Dedifferentiated amniotic fluid mesenchymal stem cell (primary cell): ENCODE measurements at regions not wholly inside any gene's neighbourhood (a gene's known extent, or its start where the extent isn't known, plus 50 kb on each side); places are given as distances from the start of the nearest gene placed in this dataset.
"Not testable (repeated sequence)": the region's sequence is repeated elsewhere in the genome, so short reads cannot be mapped to it uniquely, and the experiment has no call there.

Experiments
- DNase-seq: peaks from one replicate; pipeline ENCODE4 v3.0.0-alpha.2; 2016; ENCODE audit errors: extremely low spot score

DNA sequence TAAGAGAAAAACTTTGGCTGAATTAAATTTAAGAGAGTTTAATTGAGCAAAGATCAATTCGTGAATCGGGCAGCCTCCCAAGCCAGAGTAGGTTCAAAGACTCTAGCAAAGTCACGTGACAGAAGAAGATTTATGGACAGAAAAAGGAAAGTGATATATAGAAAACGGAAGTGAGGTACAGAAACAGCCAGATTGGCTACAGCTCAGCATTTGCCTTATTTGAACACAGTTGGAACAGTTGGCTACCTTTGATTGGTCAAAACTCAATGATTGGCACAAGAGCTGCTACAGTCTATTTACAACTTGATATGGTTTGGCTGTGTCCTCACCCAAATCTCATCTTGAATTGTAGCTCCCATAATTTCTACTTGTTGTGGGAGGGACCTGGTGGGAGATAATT, 102.6 kb downstream of the PLG start:
- DNase-seq = no peak

GRCh38 chr6:160808263-160808662, 106.2 kb downstream of the PLG start:
- DNase-seq = no peak

DNA sequence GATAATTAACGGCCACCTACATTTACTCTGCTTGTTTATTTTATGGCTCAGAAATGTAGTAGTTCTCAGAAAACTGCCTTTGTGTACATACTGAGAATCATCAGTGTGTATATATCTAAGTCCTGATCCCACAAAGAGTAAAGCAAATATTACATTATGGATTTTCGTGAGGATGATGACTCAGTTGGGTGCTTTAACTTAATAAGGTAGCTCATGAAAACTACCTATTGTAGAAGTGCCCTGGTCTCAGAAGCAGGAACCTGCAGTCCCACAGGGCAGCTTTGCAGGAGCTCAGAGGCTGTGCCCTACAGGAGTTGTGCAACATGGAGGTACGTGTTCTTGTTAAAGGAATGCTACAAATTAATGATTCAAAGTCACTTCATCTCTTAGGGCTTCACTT, 108.2 kb downstream of the PLG start:
- no peak for DNase-seq

DNA sequence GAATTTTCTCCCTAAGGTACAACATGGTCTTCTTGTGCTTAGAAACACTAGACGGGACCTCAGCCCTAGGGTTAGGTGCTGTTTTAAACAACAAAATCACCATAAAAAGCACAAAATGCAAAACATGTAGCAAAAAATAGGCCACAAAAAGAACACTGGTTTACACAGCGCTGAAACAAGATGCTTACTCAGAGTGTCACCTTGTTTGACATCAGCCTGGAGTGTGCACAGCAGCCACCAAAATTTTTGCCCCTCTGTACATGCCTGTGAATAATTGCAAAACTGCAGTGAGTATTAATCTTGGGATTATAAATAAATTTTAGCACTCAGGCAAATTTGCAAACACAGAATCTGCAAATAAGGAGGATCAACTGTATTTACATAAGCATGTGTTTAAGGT, 110.1 kb downstream of the PLG start:
- no peak for DNase-seq

GRCh38 chr6:160818934-160819333, 116.9 kb downstream of the PLG start:
- no peak for DNase-seq

- not testable (repeated sequence) for DNase-seq
Measured at GRCh38 chr6:160820661-160821060, 118.6 kb downstream of the PLG start.

GRCh38 chr6:160831739-160832138, 129.7 kb downstream of the PLG start:
- DNase-seq = no peak

DNA sequence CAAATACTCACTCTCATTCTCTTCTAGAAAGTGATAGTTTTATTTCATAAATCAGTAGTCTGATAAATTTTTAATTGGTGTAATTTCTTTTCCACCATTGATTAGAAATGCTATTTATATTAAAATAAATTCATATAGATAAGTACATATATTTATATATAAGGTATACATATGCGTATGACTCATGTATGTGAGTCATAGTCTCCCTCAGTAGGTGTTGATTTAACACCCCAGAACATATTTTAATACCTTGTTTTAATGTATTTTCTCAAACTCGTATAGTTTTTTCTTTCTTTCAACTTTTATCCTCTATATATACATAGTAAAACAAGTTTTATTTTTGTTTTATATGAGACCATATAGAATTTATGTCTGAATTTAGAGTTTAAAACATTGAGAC, 130.4 kb downstream of the PLG start:
- no peak for DNase-seq

GRCh38 chr6:160837146-160837545, 135.1 kb downstream of the PLG start:
- no peak for DNase-seq

DNA sequence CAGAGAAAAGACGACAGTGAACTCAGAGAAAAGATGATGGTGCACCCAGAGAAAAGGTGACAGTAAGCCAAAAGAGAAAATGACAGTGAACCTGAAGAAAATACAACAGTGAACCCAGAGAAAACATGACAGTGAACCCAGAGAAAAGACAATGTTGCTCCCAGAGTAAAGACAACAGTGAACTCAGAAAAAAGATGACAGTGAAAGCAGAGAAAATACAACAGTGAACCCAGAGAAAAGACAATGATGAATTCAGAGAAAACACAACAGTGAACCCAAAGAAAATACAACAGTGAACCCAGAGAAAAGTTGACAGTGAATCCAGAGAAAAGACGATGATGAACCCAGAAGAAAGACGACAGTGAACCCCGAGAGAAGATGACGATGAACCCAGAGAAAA, 140.5 kb upstream of the MAP3K4 start:
- DNase-seq = no peak

DNA sequence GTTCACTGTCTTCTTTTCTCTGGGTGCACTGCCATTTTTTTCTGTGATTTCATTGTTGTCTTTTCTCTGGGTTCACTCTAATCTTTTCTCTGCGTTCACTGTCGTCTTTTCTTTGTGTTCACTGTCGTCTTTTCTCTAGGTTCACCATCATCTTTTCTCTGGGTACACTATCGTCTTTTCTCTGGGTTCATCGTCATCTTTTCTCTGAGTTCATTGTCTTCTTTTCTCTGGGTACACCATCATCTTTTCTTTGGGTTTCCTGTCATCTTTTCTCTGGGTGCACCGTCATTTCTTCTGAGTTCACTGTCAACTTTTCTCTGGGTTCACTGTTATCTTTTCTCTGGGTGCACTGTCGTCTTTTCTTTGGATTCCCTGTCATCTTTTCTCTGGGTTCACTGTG, 137.6 kb upstream of the MAP3K4 start:
- DNase-seq = no peak

DNA sequence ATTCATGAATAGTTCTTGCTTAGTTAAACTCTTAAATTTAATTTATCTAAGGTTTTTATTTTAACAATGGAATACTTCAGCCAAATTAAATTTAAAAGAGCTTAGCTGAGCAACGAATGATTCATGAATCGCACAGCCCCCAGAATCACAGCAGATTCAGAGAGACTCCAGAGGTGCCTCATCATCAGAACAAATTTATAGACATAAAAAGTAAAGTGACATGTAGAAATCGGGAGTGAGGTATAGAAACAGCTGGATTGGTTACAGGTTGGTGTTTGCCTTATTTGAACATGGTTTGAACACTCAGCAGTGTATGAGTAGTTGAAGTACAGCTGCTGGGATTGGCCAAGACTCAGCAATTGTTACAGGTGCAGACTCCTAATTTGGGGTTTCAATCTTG, 132.7 kb upstream of the MAP3K4 start:
- DNase-seq = no peak

DNA sequence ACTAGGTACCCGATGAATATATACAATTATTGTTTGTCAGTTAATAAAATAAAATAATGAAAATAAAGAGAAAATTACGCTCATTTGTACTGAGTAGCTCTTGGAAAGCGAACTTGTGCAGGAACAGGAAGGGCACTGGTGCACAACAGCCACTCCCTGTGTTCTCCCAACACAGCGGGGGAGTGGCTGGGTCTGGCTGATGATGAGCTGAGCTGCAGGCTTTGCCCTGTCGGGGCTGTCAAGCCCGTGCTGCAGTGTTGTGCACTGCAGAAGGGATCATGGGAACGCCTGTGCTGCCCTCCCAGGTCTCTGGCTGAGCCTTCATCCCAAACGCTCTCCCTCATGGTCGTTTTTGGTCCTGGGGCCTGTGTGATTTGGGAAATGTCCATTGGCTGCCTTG, 131.7 kb upstream of the MAP3K4 start:
- no peak for DNase-seq

GRCh38 chr6:160861824-160862223, 129.7 kb upstream of the MAP3K4 start:
- no peak for DNase-seq

GRCh38 chr6:160863782-160864181, 127.8 kb upstream of the MAP3K4 start:
- no peak for DNase-seq

GRCh38 chr6:160871320-160871719, 120.2 kb upstream of the MAP3K4 start:
- DNase-seq = no peak

DNA sequence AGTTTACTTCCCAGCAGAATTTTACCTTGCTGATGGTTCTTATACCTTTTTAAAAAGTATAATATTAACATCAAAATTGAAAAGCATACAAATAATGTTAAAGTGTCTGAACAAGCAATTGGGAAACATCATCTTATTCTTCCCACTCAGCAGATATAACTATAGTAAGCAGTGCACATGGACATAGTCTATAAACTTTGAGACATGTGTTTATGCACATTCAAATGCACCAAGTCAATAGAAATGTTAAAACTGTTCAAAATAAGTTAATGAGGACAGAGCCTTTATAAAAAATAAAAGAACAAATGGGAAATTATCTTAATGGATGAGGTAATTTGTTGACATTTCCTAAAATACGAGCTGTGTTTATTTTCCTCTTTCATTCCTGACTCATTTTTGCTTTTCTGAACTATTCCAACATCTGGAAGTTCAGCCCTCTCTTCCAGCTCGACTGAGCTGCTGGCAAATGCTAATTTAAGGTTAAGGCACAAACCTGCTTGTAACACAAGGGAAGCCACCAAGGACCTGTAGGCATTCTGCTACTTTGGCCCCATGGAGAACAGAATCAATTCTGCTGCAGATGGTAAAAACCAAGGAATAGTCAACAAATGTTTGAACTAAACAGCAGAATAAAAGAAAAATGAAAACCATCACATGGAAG, 110.3 kb upstream of the MAP3K4 start:
- DNase-seq = no peak

- DNase-seq = no peak
Measured at GRCh38 chr6:160882006-160882405, 109.6 kb upstream of the MAP3K4 start.

GRCh38 chr6:160882791-160883279, 108.7 kb upstream of the MAP3K4 start:
- DNase-seq = no peak

- DNase-seq = no peak
Measured at GRCh38 chr6:160883560-160883959, 108.0 kb upstream of the MAP3K4 start.

DNA sequence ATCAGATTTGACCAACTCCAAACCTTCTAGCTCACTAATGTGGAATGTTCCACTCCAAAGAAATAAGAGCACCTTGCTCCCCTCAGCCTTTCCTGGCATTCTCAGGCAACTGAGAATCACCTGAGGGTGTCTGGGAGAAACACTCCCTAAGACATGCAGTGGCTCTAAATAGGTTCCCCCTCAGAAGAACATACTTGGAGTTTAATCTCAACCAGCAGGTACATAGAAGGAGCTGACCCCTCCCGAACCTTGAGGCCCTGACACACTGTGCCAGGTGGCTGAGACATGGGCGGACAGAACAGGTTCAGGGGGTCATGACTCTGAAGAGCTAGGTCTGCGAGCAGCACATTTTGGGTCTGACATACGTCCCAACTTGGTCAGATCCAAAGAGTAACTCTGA, 107.6 kb upstream of the MAP3K4 start:
- no peak for DNase-seq

GRCh38 chr6:160889148-160889547, 102.4 kb upstream of the MAP3K4 start:
- not testable (repeated sequence) for DNase-seq

DNA sequence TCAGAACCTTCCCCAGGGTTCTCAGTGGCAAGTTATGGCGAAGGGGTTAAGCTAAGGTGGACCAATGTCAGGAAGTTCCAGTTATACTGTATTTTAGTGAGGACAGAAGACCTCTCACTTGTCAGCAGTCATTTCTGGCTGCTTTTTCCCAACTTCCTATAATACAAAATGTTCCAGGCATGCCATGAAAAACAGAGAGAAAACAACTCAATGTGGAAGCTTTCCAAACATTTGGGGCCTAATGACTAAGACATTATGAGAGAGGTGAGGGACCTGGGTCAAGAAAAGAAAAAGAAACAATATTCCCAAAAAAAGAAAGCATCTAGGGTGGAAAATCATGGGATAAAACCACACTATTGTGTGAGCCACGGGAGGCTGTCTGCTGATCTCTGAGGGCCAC, 99.9 kb upstream of the MAP3K4 start:
- no peak for DNase-seq

- no peak for DNase-seq
Measured at GRCh38 chr6:160895562-160895961, 96.0 kb upstream of the MAP3K4 start.
